ENCODE measurements at regions not wholly inside any gene's neighbourhood (a gene's known extent, or its start where the extent isn't known, plus 50 kb on each side); places are given as distances from the start of the nearest gene placed in this dataset.
"Not testable (repeated sequence)": the region's sequence is repeated elsewhere in the genome, so short reads cannot be mapped to it uniquely, and the experiment has no call there.

DNA sequence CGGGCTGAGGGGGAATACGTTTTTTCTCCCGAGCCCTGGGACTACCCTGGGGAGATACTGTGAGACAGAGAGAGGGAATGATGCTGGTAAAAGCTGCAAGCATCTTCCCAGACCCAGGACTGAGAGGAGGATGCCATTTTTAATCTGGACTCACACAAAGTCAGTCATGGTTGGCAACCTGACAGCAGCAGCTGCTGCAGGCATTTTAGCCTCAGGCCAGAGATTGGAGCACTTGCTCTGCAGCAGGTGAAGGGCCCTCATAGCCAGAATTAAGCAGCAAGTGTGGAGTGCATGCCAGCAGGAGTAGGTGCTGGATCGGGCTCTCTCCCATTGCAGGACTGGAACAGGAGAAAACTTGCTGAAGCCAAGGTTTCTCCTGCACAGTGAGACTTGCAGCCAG, 361.1 kb upstream of the CLEC14A start:
- DNase-seq (ENCODE audit: low spot score) = no peak
- intact Hi-C loops (cut with DNase I) = no loop called here

DNA sequence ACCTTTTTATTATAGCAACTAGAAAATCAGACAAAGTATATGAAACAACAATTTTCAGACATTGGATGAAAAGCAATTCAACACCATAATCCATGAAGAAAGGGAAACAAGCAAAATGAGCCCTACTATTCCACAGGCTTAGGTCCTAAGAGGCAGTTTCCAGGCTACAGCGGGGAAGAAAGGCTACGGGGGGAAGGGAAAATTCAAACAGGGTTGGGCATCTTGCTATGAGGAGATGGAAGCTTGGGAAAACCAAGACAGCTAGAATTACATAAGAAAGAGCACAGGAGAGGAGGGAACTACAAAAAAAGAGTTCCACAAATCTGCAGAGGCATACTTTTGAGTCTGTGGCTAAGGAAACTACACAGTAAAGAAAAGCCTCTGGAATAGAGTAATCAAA, 356.0 kb upstream of the CLEC14A start:
- DNase-seq (ENCODE audit: low spot score) = no peak
- intact Hi-C loops (cut with DNase I) = no loop called here

DNA sequence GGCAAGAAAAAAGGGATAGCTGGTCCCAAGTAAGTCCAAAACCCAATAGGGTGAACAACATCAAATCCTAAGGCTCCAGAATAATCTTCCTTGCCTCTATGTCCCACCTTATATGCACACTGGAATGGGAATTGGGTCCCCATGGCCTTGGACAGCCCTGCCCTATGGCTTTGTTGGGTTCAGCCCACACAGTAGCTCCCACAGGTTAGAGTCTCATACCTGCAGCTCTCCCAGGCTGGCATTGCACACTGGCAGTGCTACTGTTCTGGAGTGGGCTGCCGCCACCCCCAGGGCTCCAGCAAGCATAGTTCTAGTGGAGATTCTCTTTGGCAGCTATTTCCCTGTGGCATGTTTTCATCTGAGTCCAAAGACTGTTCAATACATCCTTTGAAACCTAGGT, 352.4 kb upstream of the CLEC14A start:
- intact Hi-C loops (cut with DNase I) = no loop called here
- DNase-seq (ENCODE audit: low spot score) = no peak

DNA sequence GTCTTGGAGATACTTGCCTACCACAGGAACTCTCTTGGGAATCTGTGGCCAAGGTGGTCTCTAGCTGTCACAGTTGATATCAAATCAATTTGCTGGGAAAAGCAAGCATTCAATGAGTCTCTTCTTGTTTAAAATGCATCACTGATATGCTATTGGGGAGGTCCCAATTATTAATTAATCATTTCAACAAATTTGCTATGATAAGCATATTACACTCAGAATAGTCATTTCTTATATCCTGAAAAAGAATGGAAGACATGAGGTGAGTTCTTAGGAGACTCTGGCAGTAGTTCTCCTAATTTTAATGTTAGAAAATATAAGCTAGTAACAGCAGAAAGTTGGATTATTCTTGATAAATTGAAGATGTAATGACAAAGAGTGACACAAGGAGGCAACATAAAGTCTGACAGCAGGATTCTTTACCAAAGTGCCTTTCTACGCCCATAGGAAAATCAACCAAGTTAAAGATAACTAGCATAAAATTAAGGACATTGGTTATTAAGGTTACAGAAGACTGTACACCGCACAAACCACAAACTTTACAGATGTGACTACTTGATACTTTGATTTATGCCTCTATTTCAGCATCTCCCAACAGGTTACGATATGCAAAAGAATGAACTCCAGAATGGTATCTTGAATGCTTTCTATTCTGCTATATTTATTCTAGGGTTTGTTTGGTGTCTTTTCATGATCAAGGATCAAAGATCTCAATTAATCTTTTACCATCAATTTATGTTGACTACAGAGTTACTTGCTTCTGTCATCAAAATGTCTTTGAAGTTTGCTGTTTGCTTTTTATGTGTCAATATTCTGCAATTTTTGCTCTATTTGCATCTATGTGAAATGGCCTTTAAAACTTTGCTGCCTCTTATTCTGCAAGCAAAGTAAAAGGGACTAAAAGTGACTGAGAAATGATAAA, 349.6 kb upstream of the CLEC14A start:
- DNase-seq (ENCODE audit: low spot score) = no peak
- intact Hi-C loops (cut with DNase I) = no loop called here

DNA sequence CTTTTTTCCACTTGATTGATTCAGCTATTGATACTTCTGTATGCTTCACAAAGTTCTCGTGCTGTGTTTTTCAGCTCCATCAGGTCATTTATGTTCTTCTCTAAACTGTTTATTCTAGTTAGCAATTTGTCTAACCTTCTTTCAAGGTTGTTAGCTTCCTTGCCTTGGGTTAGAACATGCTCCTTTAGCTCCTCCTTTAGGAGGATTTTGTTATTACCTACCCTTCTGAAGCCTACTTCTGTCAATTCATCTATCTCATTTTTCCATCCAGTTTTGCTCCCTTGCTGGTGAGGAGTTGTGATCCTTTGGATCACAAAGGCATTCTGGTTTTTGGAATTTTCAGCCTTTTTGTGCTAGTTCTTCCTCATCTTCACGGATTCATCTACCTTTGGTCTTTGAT, 344.7 kb upstream of the CLEC14A start:
- intact Hi-C loops (cut with DNase I) = not testable (repeated sequence)

DNA sequence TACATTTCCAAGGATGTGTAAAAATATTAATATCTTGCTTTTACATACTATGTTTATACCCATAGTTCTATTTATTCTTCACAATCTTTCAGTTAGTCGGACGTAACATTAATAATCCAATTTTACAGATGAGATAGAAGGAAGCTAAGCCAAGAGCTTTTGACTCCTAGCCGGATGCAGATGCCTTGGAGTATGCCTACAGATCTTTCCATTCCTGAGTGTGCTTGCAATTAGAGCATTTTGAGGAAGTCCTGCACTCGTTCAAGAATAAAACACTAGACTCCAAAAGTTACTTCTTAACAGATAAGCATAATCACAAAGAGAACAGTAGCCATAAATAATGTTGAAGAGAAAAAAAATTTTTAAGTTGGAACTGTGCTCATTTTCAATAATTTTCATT, 337.6 kb upstream of the CLEC14A start:
- no peak for DNase-seq (ENCODE audit: low spot score)
- intact Hi-C loops (cut with DNase I) = no loop called here

More for the DNA sequence above, 344.7 kb upstream of the CLEC14A start:
- DNase-seq (ENCODE audit: low spot score) = not testable (repeated sequence)

DNA sequence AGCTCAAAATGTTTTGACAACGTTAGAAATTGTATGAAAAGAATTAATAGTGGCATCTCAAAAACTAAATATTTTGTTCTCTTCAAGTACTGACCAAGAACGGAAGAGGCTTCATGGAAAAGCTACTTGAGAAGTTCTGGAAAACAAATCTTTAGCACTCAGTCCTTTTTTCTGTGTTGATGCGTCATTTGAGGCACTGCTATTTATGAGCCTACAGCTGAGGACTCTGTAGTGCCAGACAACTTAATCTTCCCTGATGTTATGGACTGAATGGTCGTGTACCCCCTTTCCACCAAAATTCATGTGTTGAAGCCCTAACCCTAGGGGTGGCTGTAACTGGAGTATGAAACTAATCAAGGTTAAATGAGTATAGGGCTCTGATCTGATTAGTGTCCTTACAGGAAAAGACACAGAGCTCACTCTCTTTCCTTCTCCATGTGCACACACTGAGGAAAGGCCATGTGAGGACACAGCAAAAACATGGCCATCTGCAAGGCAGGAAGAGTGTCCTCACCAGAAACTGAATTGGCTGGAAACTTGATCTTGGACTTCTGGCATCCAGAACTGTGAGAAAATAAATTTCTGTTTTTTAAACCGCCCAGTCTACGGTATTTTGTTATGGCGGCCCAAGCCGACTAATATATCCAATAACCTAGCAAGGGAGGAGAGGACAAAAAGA, 337.0 kb upstream of the CLEC14A start:
- intact Hi-C loops (cut with DNase I) = no loop called here
- no peak for DNase-seq (ENCODE audit: low spot score)

DNA sequence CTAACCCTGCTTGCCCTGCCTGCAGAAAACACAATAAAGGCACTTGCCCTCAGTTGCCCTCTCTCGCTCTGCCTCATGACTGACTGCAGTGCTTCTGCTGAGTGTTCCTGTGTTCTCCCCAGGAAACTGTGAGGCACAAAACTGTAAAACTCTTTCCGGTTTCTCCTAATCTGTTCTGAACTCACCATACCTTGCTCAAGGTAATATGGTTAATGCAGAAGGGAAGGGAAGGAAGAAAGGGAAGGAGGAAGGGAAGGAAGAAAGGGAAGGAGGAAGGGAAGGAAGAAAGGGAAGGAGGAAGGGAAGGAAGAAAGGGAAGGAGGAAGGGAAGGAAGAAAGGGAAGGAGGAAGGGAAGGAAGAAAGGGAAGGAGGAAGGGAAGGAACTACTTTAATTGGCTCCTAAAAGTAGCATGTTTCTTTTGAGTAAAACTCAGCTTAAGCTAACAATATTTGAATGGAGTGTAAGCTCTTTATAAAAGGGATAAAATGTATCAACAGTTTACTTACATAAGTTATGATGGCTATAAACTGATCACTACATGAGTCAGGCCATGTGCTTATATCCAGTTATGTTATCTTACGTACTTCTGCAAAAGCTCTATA, 334.0 kb upstream of the CLEC14A start:
- DNase-seq (ENCODE audit: low spot score) = no peak
- intact Hi-C loops (cut with DNase I) = no loop called here

DNA sequence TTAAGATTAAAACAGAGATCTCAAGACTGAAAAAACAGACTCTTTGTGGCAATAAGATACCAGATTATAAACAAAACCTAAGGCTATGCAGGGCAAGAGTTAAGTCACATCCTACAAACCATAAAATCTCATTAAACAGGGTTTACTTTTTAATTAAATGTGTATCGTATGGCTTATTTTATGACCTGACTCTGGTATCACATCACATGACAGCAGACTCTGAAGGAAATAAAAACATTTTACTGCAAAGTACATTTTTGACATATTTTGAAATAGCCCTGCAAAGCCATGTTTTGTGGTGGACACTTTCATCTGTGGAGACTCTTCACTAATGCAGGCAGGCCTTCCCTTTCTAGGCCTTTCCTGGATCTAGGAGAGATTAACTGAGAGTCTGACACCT, 327.6 kb upstream of the CLEC14A start:
- no peak for DNase-seq (ENCODE audit: low spot score)
- intact Hi-C loops (cut with DNase I) = no loop called here

DNA sequence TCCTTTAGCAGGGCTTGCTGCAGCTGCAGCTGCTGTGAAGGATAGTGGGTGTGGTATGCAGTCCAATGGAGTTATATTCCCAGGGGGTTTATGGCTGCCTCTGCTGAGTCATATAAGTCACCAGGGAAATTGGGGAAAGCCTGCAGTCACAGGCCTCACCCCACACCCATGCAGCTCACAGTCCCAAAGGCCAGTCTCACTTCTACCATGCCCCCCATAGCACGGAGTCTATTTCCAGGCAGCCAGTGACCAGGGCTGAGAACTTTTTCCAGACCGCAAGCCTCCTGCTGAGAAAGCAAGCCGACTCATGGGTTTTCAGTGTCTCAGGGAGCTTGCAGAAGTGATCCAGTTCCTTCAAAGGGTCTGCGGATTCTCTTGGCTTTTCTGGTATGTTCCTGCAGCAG, 322.4 kb upstream of the CLEC14A start:
- intact Hi-C loops (cut with DNase I) = no loop called here
- no peak for DNase-seq (ENCODE audit: low spot score)

DNA sequence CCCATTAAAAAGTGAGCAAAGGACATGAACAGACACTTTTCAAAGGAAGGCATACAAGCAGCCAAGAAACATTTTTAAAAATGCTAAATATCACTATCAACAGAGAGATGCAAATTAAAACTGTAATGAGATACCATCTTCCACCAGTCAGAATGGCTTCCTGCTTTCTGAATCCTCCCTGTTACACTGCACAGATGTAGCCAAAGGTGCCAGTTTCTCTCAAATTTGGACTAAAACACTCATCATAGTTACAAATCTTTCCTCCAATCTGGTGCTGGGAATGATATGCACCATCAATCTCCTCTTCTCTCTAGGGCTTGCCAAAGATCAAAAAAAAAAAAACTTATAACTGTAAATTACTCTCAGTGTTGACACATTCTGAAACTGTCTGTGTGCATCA, 311.8 kb upstream of the CLEC14A start:
- DNase-seq (ENCODE audit: low spot score) = no peak
- intact Hi-C loops (cut with DNase I) = no loop called here

DNA sequence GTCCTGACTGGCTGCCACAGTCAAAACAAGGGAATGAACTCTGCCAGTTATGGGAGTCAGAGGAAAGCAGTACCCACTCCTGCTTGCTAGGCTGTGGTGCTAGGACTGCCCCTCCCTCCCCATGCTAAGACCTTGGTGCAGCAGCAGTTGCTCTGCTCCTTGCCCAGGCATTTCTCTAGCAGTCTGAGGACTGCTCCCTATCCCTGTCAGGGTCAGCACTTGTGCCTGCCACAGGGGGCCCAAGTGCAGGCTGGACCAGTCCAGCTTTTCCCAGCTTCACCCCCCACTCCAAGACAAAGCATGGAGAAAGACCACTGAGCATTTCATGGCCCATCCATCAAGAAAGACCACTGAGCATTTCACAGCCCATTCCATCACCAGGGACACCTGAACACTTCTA, 305.8 kb upstream of the CLEC14A start:
- intact Hi-C loops (cut with DNase I) = no loop called here
- no peak for DNase-seq (ENCODE audit: low spot score)

DNA sequence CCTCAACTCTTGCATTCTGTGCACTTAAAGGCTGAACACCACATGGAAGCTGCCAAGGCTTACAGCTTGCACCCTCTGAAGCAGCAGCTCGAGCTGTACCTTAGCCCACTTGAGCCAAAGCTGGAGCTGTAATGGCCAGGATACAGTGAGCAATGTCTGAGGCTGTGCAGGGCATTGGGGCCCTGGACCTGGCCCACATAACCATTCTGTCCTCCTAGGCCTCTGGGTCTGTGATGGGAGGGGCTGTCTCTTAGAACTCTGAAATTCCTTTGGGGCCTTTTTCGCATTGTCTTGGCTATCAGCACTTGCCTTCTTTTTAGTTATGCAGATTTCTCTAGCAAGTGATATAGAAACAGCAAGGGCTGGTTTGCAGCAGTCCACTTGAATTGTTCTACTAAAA, 303.8 kb upstream of the CLEC14A start:
- intact Hi-C loops (cut with DNase I) = no loop called here
- no peak for DNase-seq (ENCODE audit: low spot score)

DNA sequence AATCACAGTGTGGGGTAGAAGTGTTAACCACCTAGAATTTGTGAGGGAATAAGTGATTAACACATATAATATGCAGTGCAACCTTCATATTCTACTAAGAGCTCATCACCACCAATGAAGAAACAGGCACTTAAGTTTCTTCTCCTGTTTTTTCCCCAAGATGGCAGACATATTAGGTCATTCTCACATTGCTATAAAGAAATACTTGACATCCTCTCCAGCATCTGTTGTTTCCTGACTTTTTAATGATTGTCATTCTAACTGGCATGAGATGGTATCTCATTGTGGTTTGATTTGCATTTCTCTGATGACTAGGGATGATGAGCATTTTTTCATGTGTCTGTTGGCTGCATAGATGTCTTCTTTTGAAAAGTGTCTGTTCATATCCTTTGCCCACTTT, 301.5 kb upstream of the CLEC14A start:
- intact Hi-C loops (cut with DNase I) = not testable (repeated sequence)

DNA sequence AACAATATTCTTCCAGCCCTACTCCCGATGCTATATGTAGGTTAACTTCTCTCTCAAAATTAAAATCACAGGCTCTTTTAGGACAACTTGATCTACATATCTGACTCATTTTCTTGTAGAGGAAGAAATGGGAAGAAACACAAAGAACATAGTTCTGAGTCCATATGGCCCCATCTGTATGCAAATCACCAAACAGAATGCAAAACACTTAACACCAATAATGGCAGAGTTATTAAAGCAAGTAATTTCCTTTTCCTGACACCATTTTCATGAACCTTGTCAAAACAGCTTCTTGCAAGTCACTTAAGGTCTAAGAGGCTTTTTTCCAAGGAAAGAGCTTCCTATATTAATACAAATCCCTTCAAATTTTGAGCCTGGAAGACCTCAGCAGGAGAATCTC, 300.4 kb upstream of the CLEC14A start:
- intact Hi-C loops (cut with DNase I) = no loop called here
- no peak for DNase-seq (ENCODE audit: low spot score)

More for the DNA sequence above, 301.5 kb upstream of the CLEC14A start:
- not testable (repeated sequence) for DNase-seq (ENCODE audit: low spot score)

DNA sequence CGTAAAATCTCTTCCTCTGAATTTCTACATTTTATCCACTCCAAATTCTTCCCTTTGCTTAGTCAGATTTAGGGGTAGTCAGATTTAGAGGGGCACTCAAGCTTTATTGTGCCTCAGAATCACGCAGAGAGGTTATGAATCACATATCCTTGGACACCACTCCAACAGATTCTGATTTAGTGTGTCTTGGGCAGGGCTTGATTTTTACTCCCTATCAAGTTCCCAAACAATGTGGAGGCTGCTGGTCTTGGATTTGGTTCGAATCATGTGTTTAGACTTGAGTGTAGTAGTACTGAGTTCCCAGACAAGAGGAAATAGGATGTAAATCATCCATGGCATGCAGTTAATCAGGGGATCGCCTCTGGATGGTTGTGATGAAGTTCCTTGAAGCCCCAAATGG, 298.1 kb upstream of the CLEC14A start:
- DNase-seq (ENCODE audit: low spot score) = no peak
- intact Hi-C loops (cut with DNase I) = no loop called here

DNA sequence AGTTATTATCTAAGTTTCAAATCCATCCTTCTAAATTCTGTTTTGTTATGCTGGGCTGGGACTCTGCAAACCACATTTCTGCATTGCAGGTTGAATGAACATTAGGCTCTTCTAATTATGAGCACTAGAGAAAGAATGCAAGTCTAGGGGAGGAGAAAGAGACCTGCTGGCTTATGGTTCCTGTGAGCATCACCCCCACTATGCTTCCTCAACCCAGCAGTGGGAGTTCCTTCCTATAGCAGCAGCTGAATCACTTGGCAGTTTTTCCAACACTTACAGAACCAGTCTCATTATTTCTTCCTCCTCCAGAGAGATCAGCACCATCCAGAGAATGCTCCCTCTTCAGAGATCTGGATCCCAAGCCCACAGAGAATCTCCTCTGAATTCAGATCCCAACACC, 297.7 kb upstream of the CLEC14A start:
- no peak for DNase-seq (ENCODE audit: low spot score)
- intact Hi-C loops (cut with DNase I) = no loop called here

DNA sequence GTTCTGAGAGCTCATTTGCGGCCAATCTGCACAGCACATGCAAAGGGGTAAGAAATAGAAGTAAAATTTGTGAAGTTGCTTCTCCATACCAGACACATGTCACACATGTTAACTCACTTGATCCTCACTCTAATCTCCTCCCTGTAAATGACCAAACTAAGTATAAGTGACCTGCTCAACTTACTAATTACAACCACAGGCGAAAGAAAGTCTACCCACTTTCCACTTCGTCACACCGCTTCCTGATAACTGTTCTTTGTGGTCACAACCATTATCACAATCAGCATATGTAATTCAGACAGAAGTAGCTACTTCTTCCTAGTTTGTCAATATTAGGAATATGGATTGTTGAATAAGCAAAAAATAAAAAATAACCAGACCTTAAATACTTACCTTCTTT, 293.7 kb upstream of the CLEC14A start:
- intact Hi-C loops (cut with DNase I) = no loop called here
- no peak for DNase-seq (ENCODE audit: low spot score)

DNA sequence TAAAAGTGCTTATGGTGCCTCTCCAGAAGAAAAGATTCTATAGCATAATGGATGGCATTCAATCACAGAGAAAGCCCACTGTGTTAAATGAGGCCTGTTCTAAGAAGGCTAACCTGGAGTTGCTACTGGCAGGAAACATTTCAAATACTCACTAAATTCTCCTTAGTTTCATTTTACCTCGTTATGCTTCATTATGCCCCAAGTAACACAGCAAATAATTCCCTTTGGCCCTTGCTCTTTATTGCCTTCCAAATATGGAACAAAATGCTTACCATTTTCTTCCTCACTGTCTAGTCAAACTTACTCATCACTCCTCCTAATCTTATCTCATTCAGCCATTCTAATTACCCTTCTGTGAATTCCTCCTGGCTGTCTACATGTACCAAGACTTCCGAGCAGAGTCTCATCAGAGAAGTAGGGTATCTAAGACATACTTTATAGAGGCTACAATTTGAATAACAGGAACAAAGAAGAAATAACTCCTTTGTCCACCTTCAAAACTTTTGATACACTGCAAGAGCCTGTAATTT, 292.1 kb upstream of the CLEC14A start:
- no peak for DNase-seq (ENCODE audit: low spot score)
- intact Hi-C loops (cut with DNase I) = no loop called here

DNA sequence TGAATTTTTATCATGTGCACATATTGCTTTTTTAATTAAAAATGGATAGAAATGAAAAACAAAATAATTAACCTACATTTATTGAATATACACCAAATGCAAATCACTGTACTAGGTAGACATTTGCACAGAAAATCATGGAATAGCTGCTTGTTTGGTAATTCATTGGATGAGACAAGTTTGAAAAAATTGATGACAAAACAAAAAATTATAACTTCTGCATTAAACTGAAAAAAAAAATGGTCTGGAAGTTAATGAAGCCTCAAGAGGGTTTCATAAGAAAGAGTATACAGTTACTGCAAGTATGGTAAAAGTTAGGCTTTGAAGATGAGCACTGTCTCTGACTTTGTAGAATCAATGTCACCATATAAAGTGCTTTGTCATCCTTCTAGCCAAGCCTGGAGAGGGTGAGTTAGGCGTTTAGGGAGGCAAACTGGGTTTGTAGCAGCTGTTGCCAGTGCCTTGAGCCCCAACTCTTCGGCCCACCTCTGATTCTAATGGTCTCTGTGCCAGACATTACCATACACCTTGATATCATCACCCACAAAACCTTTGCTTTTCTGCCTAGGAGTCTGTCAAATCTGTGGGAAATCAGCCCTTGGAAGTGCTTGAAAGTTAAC, 291.1 kb upstream of the CLEC14A start:
- DNase-seq (ENCODE audit: low spot score) = no peak
- intact Hi-C loops (cut with DNase I) = no loop called here

Measured in posterior vena cava (tissue), 2 donors.